SW 1271 (cell line): ENCODE measurements at regions not wholly inside any gene's neighbourhood (a gene's known extent, or its start where the extent isn't known, plus 50 kb on each side); places are given as distances from the start of the nearest gene placed in this dataset.
A peak's percentile ranks its signal among the peaks of the same experiment; 100 is the strongest.
"Not testable (repeated sequence)": the region's sequence is repeated elsewhere in the genome, so short reads cannot be mapped to it uniquely, and the experiment has no call there.

ENCODE experiments used
- DNase-seq, 2 experiments: peaks; one replicate each; lab custom pipeline; 2025; lab: John Stamatoyannopoulos, UW

DNA sequence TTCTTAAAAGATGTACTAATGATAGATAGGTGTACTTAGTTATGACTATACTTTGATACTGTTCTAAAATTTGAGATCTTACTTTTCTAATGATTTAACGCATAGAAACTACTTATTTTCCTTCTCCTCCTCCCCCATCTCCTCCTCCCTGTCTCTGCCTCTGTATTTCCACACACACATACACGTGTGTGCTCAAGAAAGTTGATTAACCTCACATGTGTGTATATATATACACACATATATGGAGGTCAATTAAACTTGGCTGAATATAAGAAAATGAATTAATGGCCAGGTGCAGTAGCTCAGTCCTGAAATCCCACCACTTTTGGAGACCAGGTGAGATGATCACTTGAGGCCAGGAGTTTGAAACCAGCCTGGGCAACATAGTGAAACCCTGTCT, 362.7 kb upstream of the SYT1 start:
- no peak for DNase-seq

DNA sequence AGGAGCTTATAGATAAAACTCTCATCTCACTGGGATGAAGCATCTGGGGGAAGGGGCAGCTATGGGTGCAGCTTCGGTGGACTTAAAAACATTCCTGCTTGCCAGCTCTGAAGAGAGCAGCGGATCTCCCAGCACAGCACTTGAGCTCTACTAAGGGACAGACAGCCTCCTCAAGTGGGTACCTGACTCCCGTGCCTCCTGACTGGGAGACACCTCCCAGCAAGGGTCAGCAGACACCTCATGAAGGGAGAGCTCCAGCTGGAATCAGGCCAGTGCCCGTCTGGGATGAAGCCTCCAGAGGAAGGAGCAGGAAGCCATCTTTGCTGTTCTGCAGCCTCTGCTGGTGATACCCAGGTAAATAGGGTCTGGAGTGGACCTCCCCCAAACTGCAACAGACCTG, 345.2 kb upstream of the SYT1 start:
- no peak for DNase-seq

DNA sequence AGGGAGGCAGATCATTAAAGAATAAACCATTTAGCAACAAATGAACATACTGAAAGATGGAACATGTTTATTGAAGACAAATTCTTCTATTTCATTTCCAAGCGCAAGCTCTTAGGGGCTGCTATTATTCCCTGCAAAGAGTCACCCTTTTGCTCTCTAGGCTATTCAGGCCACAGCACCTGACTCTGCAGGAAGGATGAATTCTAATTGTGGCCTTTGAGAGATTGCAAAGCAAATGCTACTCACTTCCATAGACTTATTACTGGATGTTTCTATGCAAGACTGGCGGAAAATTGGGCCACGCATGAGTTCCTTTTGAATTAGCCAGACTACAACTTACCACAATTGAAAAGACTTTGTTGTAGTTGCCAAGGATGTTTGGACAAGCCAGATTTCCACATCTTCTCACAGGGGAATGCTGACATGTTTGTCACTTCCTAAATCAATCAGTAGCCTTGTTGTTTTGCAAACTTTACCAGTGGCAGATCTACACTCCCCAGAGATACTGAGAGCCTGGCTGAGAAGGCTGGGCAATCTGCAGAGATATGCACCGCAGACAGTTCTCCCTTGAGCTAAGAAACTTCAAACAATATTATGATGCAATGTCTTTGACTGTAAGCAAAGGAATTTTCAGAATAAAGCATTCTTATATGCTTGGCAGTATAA, 334.3 kb upstream of the SYT1 start:
- no peak for DNase-seq

DNA sequence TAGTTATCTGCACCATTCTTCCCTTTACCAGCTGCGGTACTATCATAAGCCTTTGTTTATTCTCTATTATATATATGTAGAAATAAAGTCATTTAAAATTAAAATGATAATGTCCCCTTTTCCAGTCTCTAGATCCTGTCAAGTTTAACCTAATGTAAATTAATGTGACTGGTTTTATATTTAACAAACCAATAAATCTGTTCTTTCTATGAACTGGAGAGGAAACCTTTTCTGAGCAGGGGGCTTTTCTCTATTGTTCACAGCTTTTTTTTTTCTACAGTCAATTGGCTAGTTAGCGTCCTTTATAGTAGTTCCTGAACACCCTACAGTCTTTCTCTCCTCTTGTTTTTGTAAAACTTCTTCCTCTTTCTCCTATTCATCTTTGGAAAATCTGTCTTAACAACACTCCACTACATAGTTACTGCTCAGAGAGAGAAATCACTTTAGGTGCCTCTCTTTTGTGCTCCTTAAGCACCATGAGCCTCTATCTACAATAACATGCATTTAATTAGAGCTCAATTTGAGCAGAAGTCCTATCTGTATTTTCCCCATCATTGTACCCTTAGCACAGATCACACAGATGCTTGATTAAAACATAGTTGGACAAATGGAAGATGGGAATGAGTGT, 332.6 kb upstream of the SYT1 start:
- DNase-seq = no peak

DNA sequence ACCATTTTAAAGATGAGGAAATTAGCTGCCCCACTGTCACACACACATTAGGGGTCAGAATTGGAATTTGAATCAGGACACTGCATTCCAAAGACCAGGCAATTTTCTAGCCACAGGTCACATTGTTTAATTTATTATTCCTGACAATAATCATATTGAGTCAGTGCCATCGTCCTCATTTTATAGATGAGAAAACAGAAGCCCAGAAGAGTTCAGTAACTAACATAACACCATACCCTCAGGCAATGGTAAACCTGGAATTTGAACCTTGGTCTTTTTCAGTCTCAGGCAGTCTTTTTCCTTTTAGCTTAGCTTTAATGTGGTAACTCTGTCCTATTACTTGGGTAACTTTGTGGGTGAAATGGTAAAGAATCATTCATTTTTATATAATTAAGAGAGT, 330.3 kb upstream of the SYT1 start:
- DNase-seq = no peak

DNA sequence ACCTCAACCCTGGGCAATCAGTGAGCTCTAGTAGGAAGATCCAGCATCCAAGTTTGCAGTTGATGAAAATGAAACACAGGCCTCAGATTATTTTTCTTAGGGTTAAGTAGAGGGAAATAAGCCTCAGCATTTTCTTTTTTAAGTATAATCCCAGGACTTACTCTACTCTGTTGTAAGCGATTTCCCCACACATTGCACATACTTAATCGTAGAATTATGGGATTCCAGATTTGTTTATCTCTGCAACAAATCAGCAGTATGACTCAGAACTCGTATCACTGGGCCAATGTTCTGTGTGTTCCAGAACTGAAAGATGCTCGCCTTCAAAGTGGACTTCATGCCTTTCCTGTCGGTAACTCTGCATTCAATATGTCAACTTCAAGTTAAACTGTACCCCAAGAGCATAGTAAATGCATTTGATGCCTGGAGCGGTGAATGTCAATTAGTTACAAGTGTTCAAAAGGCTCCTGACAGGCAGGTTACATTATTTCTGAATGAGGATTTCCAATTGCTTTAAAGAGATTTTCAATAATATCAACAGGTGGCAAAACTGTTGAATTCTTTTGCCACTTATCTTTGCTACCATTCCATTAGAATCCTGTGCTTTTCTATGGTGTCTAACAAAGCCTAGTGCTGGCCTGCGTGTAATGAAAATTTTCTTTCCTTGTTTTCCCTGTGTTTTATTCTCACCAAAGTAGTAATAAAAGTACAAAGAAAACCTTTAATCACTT, 323.8 kb upstream of the SYT1 start:
- DNase-seq = no peak

DNA sequence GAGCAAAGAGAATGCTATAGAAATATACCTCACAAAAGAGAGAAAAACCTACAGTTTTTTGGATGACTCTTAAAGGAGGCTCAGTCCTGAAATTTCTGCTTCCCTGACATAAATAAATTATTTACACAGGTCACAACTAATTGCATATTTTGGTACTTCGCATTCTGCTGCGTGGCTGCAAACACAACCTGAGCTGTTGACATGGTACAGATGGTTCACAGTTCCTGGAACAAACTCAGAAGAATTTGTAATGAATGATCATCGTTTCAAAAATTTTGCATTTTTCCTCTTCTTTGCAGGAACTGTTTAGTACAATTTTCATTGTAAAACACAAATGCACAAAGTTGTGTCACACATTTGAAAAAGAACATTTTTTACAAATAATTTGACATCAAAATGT, 313.7 kb upstream of the SYT1 start:
- no peak for DNase-seq

DNA sequence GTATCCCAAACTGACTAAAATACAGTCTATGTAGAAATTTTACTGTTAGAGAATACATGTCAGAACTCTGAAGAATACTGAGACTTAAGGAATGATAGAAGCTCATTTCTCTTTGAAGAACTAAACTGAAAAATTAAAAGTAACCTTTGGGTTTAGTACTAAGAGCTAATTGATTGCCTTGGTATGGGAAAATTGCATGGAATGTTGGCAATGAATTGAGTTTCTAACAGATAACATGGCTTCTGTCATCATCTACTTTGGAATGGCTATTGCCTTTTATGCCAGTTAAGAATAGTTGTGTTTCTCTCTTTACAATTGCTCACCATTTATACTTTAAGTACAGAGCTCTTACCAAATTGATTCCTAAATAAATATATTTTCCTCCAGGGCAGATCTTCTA, 308.8 kb upstream of the SYT1 start:
- no peak for DNase-seq

DNA sequence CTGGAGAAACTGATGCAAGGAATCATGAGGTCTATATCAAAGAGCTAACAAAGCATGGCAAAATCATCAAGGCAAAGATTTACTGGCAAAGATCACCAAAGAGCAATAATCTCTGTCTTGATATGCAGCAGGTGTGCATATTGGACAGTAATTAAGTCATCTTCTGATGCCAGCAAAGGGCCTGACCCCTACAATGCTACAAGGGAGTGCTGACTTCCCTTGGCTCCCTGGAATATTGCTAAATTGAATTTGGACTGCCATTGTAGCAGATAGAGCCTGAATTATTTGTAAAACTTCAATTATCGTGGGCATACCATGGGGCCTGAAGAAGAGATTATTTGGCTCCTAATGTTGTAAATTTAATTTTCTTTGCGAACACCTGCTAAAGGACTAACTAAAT, 307.9 kb upstream of the SYT1 start:
- no peak for DNase-seq

DNA sequence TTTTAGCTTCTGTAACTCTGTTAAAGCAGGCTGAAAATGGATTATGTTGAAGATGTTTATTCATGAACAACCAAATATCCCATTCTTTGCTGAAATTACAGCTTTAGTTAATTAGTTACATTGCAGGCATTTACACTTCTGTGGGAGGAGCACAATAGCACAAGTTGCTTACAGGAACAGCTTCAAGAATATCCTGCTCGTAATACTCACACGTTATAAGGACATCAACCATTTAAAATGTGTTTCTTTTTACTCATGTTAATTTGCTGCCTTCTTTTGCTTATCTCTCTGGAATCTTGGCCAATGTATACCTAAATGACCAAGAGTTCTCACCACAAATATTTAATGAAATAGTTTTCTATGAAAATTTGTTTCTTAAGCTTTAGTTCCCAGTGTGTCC, 305.2 kb upstream of the SYT1 start:
- no peak for DNase-seq

DNA sequence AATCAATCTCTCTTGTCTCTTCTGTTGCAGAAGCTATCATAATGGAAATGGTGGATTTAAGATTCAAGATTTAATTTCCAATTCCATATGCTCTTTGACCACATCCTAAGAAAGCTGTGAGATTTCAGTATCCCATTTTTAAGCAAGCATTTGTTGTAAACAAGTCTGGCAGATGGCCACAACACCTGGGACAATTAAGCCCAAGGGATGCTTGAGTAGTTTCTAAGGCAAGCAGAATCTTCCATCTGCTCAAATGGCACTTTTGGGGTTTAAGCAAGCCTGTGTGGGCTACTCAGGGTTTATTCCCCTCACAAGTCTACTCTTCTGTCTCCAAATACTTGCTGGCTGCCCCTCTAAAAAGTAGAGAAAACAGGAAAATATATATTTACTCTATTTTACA, 304.7 kb upstream of the SYT1 start:
- no peak for DNase-seq

DNA sequence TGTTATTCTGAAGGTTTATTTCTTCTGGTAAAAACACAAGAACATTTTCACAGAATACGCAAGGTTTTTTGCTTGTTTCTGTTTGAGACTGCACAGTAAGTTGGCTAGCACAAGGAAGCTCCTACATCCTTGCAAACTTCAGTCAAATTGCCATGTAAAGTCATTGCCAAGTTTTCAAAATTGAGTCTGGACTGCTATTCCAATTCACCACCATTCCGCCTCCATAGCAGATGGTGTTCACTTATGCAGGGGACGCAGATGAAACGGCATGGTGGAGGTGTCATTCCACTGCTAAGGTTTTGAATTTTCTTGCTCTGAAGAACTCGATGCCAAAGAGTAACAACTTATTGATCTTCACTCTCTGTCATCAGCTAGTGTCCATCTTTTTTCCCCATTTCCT, 303.9 kb upstream of the SYT1 start:
- DNase-seq = no peak

DNA sequence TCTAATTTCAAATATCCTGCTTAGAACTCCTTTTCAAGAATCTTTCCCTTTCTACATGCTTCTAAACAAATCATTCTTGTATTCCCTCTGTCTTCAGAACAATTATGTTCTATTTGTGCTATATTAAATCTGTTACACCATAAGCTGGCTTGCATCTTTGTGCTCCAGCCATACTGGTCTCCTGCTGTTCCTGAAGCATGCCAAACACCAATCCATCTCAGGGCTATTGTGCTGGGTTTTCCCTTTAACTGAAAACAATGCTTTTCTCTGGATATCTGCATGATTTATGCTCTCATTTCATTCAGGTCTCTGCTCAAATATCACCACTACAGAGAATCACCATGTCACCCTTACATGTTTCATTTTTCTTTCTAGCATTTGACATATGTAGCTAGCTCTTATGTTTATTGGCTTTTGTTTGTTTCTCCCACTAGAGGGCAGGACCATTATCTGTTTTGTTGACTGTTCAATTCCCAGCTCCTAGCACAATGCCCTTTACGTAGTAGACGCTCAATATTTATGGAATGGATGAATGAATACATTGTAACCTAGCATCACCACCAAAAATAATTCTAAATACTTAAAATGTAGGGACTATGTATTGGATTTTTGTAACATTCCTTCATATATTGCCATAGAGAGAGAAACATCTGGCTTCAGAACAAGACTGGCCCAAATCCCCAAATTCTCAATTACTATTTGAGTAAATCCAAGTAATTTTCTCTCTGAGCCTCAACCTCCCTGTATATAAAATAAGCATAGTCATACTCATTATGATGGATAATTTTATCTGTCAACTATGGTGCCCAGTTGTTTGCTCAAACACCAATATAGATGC, 302.0 kb upstream of the SYT1 start:
- DNase-seq = peak in 1 of 2 experiments; percentile 48

DNA sequence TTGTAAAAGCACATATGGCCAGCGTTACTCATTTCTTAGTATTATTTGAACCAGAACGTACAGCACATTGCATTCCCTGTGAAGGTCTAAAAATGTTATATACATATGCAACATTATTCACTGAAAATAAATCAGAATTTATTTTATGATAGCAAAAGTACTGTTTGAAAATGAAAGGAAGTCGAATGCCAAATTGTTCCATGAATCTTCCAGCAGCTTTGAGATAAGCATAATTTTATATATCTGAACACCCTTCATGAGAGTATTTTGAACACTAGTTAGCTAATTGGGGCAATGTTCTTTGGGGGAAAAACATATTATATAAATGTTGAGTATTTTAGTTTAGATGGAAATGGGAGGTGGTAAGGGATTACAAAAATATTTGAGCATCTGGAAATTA, 300.7 kb upstream of the SYT1 start:
- no peak for DNase-seq

DNA sequence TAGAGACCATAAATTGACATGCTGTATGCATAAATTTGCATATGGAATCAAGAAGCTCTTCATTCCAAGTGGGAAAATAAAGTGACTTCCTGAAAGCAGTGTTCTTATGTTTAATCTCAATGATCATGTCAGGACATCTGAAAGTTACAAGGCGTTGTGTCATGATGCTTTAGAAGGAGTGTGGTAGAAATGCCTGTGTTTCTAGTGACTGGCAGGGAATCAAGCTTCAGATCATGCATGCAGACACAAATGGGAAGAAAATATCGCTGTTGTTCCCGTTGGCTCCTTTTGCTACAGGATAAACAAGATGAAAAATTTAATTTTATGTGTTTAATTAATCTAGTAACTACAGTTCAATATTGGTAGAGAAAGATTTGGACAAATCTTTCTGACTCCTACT, 298.1 kb upstream of the SYT1 start:
- no peak for DNase-seq

DNA sequence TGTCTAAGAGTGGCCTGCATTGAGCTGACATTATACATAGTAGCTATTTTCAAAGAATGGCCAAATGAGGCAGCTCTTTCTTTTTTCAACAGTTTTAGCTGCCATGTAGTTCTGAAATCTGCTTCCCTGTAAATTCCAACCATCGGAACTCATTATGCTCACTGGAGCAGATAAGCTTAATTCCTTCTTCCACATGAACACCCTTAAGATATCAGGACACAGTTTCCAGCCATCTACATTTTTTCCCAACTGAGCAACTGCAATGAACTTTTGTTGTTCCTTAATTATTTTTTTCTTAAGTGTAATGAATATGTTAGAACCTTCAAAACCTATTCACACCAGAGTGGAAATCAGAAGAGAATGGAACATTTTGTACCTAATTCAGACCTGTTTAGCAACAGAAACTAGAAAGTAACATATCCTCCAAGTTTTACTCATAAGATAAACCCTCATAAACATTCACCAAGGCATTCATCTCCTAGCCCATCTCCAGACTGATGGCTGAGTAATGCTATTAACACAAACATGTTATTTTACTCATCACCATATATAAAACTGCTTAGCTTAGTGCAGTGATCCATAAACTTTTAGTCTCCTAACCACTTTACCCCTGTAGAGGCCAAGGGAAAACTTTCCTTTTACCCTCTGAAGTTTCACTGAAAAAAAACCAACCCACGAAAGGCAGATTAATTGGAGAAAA, 296.1 kb upstream of the SYT1 start:
- no peak for DNase-seq

DNA sequence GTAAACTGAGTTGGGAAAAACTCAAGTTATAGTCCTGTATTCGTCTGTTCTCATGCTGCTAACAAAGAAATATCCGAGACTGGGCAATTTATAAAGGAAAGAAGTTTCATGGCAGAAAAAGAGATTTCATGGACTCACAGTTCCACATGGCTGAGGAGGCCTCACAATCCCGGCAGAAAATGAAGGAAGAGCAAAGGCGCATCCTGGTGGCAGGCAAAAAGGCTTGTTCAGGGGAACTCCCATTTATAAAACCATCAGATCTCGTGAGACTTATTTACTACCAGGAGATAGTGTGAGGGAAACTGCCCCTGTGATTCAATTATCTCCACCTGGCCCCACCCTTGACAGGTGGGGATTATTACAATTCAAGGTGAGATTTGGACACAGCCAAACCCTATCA, 292.6 kb upstream of the SYT1 start:
- no peak for DNase-seq

DNA sequence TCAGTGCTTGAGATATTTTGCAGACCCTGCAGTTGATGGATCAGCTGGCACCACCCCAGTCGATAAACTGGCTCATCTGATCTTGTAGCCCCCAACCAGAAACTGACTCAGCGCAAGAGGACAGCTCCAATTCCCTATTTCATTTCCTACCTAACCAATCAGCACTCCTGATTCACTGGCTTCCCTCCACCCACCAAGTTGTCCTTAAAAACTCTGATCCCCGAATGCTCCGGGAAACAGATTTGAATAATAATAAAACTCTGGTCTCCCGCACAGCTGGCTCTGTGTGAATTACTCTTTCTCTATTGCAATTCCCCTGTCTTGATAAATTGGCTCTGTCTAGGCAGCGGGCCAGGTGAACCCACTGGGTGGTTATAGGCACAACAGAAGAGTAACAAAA, 289.4 kb upstream of the SYT1 start:
- not testable (repeated sequence) for DNase-seq

DNA sequence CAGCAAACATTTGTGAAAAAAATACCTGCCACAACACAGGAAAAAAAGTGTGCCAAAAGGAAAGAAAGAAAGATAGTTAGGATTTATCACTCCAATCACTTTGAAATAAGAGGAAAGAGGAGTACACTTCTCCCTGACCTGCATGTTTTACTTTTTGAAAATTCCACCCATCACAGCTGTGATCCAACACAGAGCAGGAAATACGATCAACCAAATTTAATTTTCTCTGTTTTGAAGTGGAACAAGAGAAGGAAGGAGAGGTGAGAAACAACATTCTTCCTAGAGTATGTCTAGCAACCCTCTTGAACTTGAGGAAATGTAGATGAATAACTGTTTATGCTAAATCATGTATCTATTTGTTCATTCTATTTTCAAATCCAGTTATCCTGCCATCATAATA, 284.7 kb upstream of the SYT1 start:
- DNase-seq = no peak

DNA sequence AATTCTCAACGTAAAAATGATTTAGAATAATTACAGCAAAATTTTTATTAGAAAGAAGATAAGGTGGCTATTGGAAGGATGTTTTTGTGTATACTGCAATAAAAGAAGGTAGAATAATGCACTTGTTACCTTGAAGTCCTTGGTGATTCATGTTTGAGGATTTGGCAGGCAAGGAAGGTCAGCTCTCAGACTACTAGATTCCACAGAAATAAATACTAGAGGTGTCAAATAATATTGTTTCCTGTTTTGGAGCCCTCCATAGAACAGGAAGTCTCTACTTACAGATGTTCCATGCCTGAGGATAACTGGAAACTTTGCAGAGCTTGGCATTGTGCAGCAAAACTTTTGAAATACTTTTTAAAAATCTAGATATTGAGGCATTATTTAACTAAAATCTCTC, 284.3 kb upstream of the SYT1 start:
- no peak for DNase-seq

DNA sequence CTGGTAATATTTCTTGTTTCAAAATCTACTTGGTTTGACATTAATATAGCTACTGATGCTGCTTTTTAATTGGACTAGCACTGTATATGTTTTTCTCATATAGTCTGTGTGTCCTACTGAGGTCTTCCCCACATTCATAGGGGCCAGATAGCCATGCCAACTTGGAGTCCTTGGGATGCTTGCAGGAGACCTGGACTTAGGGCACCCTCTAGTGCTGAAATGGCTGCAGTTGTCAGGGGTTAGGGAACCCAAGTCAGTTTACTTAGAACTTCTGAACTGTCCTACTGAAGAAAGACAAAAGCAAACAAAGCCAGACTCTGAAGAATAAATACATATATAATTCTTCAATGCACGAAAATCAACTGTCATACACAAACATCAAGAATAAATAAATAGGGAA, 279.9 kb upstream of the SYT1 start:
- DNase-seq = no peak

DNA sequence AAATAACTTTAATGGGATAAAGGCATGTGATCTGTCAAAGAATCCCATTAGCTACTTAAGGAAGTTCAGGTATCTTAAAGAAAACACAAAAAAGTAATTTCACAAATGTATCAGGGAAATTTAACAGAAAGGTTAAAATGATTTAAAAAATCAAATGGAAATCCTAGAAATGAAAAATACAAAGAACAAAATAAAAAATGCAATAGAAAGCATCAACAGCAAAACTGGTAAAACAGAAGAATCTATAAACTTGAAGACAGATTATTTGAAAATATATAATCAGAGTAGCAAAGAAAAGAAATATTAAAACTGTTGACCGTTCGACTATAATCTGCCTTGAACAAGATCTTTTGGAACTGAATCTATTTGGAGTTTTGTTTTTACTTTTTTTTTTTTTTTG, 279.4 kb upstream of the SYT1 start:
- DNase-seq = no peak
